RWPE1 (cell line): ENCODE measurements at regions not wholly inside any gene's neighbourhood (a gene's known extent, or its start where the extent isn't known, plus 50 kb on each side); places are given as distances from the start of the nearest gene placed in this dataset.

ENCODE experiments used
- CTCF ChIA-PET: fragments of 350-600 bp; sonication (Branson Sonifier 250); formaldehyde crosslinking; extraction: SDS; loops from one replicate; lab custom pipeline; 2021; lab: Yijun Ruan, JAX
- POLR2A ChIA-PET: fragments of 400-600 bp; formaldehyde crosslinking; extraction: SDS; loops from one replicate; lab custom pipeline; 2020; ENCODE audit warnings: antibody characterized with exemption; ENCODE audit not compliant: low non-redundant PET; lab: Yijun Ruan, JAX
- DNase-seq: peaks from one replicate; pipeline ENCODE4 v3.0.0; 2012; ENCODE audit warnings: low spot score
- H3K27ac ChIP-seq: fragments of 450-650 bp; 2 replicates; pipeline ENCODE4 v1.5.1; 2017
- TF ChIP-seq, protein P1 (sequence below): fragments of 450-650 bp; conservative IDR thresholded peaks from 2 replicates; pipeline ENCODE4 v1.5.1; 2017; ENCODE audit warnings: low read depth, mild to moderate bottlenecking

DNA sequence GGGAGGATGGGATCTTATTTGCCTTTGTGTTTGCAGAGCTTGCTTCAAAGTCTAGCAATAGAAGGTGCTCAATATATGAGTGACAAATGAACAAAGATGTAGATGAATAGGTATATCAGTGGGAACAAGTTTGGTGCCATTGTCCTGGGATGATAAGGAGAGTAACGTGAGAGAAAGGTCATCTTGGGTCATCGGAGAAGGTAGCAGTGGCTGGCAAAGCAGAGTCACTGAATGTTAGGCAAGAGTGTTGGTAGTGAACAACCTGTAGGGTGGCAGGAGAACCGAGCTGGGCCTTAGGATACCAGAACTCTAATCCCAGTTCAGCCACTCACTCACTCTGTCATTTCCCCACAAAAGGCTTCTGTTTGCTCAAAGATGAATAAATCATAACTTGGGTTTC lies 87.2 kb downstream of the CCDC71L start:
- H3K27ac ChIP-seq: no peak overlapping the region
- TF ChIP-seq, protein P1, sequence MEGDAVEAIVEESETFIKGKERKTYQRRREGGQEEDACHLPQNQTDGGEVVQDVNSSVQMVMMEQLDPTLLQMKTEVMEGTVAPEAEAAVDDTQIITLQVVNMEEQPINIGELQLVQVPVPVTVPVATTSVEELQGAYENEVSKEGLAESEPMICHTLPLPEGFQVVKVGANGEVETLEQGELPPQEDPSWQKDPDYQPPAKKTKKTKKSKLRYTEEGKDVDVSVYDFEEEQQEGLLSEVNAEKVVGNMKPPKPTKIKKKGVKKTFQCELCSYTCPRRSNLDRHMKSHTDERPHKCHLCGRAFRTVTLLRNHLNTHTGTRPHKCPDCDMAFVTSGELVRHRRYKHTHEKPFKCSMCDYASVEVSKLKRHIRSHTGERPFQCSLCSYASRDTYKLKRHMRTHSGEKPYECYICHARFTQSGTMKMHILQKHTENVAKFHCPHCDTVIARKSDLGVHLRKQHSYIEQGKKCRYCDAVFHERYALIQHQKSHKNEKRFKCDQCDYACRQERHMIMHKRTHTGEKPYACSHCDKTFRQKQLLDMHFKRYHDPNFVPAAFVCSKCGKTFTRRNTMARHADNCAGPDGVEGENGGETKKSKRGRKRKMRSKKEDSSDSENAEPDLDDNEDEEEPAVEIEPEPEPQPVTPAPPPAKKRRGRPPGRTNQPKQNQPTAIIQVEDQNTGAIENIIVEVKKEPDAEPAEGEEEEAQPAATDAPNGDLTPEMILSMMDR: no peak
- no peak for DNase-seq
- ChIA-PET POLR2A (no interaction called here), CTCF (no interaction called here)

DNA sequence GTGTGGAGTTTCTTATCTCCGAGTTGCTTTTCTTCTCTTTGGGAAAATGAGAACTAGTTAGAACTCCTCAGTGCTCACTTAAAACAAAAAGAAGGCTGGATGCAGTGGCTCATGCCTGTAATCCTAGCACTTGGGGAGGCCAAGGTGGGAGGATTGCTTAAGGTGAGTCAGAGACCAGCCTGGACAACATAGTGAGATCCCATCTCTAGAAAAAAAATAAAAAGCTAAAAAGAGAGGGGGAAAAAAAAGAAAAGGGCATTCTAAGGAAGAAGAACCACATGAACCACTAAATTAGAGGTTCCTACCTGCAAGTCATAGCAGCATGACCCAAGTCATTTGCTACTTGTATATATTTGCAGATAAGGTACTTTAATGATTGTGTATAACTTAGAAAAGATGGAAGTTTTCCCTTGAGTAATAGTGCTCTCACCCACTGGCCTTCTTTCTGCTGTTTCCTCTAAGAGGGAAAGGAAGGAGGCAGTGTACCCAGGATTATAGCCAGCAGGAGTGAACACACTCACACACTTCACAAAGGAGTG lies 87.8 kb downstream of the CCDC71L start:
- ChIA-PET POLR2A (no interaction called here), CTCF (no interaction called here)
- TF ChIP-seq, protein P1: no peak
- DNase-seq: no peak
- no peak overlapping the region for H3K27ac ChIP-seq

DNA sequence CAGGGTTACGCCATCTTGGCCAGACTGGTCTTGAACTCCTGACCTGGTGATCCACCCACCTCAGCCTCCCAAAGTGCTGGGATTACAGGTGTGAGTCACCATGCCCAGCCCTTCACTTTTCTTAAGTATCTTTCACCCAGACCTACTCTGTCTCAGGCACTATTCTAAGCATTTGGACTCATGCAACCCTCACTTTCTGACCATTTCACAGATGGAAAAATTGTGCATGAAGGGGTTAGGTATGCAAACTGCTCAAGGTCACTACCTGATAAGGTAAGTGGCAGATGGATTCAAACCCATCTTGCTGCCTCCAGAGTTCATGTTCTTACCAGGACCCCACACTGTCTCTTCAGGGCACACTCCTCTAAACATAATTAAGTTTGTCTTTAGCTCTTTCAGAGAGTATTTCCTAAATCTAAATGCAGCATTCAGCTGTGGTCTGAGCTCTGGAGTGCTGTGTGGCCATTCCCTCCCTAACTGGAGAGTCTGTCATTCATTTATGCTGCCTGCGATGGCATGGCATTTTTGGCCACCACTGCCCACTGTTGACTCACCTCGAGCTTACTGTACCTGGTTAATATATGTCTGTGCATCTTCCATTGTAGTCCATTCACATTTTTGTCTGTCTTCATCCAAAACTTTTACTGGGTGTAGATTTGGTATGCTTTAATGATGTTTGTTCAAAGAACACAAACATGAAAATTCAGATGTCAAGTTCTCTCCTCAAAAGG lies 88.4 kb downstream of the CCDC71L start:
- TF ChIP-seq, protein P1: no peak
- DNase-seq: no peak
- H3K27ac ChIP-seq: no peak overlapping the region
- POLR2A ChIA-PET: no interaction called here
- CTCF ChIA-PET: interaction anchor here (0.9 kb wide), 1 partner anchor 30 kb away, joined by 3 read pairs; no protein-coding TSS in a partner anchor

DNA sequence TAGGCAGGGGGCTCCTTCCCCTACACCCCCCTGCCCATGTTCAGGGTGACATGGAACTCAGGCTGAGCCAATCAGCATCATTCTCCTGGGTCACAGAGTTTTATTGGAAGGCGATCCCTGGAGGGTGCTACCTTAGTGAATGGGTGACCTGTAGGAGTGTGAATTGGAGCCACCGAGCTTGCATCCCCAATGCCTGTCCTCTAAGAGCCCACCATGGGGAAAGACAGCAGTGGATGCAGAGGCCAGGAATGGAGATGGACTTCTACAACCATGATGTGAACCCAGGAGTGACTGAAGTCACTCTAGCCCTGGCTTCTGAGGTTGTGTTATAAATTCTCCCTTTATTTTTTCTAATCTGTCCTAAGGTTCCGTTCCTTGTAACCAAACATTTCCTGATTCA lies 89.4 kb downstream of the CCDC71L start:
- DNase-seq: no peak
- ChIA-PET POLR2A (no interaction called here), CTCF (interaction anchor here (0.6 to 0.9 kb wide), 2 partner anchors 29 to 165 kb away, joined by 3 to 4 read pairs; no protein-coding TSS in a partner anchor)
- TF ChIP-seq, protein P1: no peak
- no peak overlapping the region for H3K27ac ChIP-seq

DNA sequence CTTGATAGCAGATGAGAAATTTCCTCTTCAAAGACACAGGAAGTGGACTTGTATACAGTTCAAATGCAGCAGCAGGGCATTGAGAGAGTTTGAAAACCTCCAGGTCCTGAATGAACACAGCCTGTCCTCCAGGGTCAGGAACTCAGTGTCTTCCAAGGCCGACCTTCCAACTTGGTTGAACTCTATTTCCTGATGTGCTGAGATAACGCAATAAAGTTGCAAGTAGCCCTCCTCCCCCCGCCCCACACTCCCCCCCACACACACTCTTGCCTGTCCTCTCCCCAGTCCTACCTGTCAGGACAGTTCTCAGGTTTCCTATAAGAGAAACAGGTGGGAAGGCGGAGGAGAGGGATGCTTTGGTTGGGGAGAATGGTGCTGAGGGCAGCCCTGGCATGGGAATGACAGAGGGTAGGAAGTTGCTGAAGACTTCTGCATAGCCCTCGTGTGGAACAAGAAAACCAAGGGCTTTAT lies 90.0 kb downstream of the CCDC71L start:
- ChIA-PET CTCF (interaction anchor here (0.6 kb wide), 1 partner anchor 122 kb away, joined by 3 read pairs; no protein-coding TSS in a partner anchor), POLR2A (no interaction called here)
- no peak for DNase-seq
- H3K27ac ChIP-seq: no peak overlapping the region
- TF ChIP-seq, protein P1: no peak

DNA sequence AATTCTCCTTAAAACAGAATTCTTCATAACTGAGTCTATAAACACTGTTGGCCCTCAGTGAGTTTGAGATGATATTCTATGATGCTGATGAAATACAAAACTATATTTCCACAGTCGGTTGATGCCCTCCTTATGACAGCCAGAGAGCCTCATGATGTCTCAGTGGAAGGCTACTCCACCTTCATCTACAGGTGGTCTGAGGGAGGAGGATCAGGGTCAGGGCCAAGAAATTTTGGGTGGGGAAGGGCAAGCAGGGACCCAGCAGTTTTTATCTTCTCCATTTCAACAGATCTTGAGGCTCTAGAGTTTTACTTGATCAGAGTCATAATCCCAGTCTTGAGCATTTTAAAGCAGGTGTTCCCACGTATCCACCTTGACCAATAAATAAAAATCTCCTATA lies 90.8 kb downstream of the CCDC71L start:
- ChIA-PET POLR2A (no interaction called here), CTCF (no interaction called here)
- no peak for DNase-seq
- TF ChIP-seq, protein P1: no peak
- H3K27ac ChIP-seq: no peak overlapping the region
